SK-N-SH (cell line): ENCODE measurements at regions not wholly inside any gene's neighbourhood (a gene's known extent, or its start where the extent isn't known, plus 50 kb on each side); places are given as distances from the start of the nearest gene placed in this dataset.

ENCODE experiments used
- CTCF ChIA-PET: fragments of 300-600, 350-600 bp; formaldehyde crosslinking; extraction: SDS; loops from one replicate; lab custom pipeline; 2021; lab: Yijun Ruan, JAX
- POLR2A ChIA-PET: fragments of 350-600 bp; sonication (Branson Sonifier 250); formaldehyde crosslinking; extraction: SDS; loops from one replicate; lab custom pipeline; 2020; ENCODE audit warnings: antibody characterized with exemption, inconsistent platforms; lab: Yijun Ruan, JAX
- DNase-seq: peaks from one replicate; pipeline ENCODE4 v3.0.0; 2012
- H2AFZ ChIP-seq: fragments of 200-600 bp; sonication (generic); 2 replicates; pipeline ENCODE4 v1.8.1; 2016; ENCODE audit warnings: antibody characterized with exemption, mild to moderate bottlenecking, low read depth
- H3F3A ChIP-seq: fragments of 200-600 bp; sonication (generic); replicated peaks from 2 replicates; pipeline ENCODE3; 2016; ENCODE audit warnings: antibody characterized with exemption, mild to moderate bottlenecking; ENCODE audit not compliant: insufficient read depth
- H3K27ac ChIP-seq, 2 experiments: fragments of 200-500 bp in 1 of 2; fragments of 200-600 bp in 1 of 2; sonication (Bioruptor generic) in 1 of 2; sonication (generic), shearing (Covaris generic) in 1 of 2; 2 replicates each; pipeline versions ENCODE4 v1.5.1 to v1.6.1; 2014 to 2016; ENCODE audit warnings: low read depth in 2 of 2, inconsistent platforms in 1 of 2, low read length in 1 of 2, mild to moderate bottlenecking in 1 of 2, mixed read lengths in 1 of 2
- H3K27me3 ChIP-seq: fragments of 200-600 bp; sonication (generic), shearing (Covaris generic); 2 replicates; pipeline ENCODE4 v1.6.1; 2016; ENCODE audit warnings: mixed run types; ENCODE audit not compliant: insufficient read depth
- H3K36me3 ChIP-seq, 2 experiments: fragments of 200-500 bp in 1 of 2; fragments of 200-600 bp in 1 of 2; sonication (Bioruptor generic) in 1 of 2; sonication (generic) in 1 of 2; replicated peaks in 1 of 2; 2 replicates each; pipeline versions ENCODE3 to v1.5.1; 2014 to 2016; ENCODE audit warnings: low read length in 1 of 2, mild to moderate bottlenecking in 1 of 2; ENCODE audit not compliant: insufficient read depth in 2 of 2, control insufficient read depth in 1 of 2
- H3K4me1 ChIP-seq, 2 experiments: fragments of 200-500 bp in 1 of 2; fragments of 200-600 bp in 1 of 2; sonication (Bioruptor generic) in 1 of 2; sonication (generic), shearing (Covaris generic) in 1 of 2; 2 replicates each; pipeline versions ENCODE4 v1.5.1 to v1.6.1; 2014 to 2016; ENCODE audit warnings: low read depth in 1 of 2, low read length in 1 of 2, mixed run types in 1 of 2; ENCODE audit not compliant: insufficient read depth in 2 of 2, control insufficient read depth in 1 of 2
- H3K4me2 ChIP-seq: fragments of 200-600 bp; sonication (generic), shearing (Covaris generic); 2 replicates; pipeline ENCODE4 v1.6.1; 2017; ENCODE audit warnings: mixed run types
- H3K4me3 ChIP-seq, 2 experiments: fragments of 200-500 bp in 1 of 2; fragments of 200-600 bp in 1 of 2; sonication (Bioruptor generic) in 1 of 2; sonication (generic), shearing (Covaris generic) in 1 of 2; 2 replicates each; pipeline versions ENCODE4 v1.5.1 to v1.8.1; 2014 to 2016; ENCODE audit warnings: low read depth in 2 of 2, inconsistent platforms in 1 of 2, low read length in 1 of 2, mild to moderate bottlenecking in 1 of 2, mixed read lengths in 1 of 2, moderate library complexity in 1 of 2
- H3K79me2 ChIP-seq: fragments of 200-600 bp; sonication (generic); 2 replicates; pipeline ENCODE4 v1.8.1; 2017; ENCODE audit warnings: mild to moderate bottlenecking; ENCODE audit not compliant: insufficient read depth
- H3K9ac ChIP-seq: fragments of 200-600 bp; sonication (generic); 2 replicates; pipeline ENCODE4 v1.6.1; 2017; ENCODE audit warnings: mixed run types
- H3K9me2 ChIP-seq: fragments of 200-600 bp; sonication (generic); 2 replicates; pipeline ENCODE4 v1.6.1; 2017; ENCODE audit warnings: mixed run types
- H3K9me3 ChIP-seq: fragments of 200-600 bp; sonication (generic); 2 replicates; pipeline ENCODE4 v1.6.1; 2017; ENCODE audit warnings: mixed run types, mild to moderate bottlenecking, moderate library complexity
- H4K20me1 ChIP-seq: fragments of 200-600 bp; sonication (generic); 2 replicates; pipeline ENCODE4 v1.6.1; 2017; ENCODE audit warnings: mild to moderate bottlenecking, mixed run types; ENCODE audit not compliant: insufficient read depth
- CTCF ChIP-seq: fragments of 200-600 bp; sonication (generic); IDR thresholded peaks from 2 replicates; pipeline ENCODE4 v1.6.1; 2017; ENCODE audit warnings: antibody characterized with exemption, mild to moderate bottlenecking, moderate library complexity
- ELF1 ChIP-seq: IDR thresholded peaks from 2 replicates; pipeline ENCODE4 v1.4.0; 2012
- FOSL2 ChIP-seq: IDR thresholded peaks from 2 replicates; pipeline ENCODE4 v1.4.0; 2012; ENCODE audit warnings: low read depth, mild to moderate bottlenecking, moderate library complexity, borderline replicate concordance
- FOXJ3 ChIP-seq: sonication (generic); formaldehyde crosslinking; IDR thresholded peaks from 2 replicates; pipeline ENCODE4 v1.5.1; 2020; ENCODE audit warnings: mild to moderate bottlenecking, missing genetic modification reagents
- GATA2 ChIP-seq: sonication (generic); formaldehyde crosslinking; IDR thresholded peaks from 2 replicates; pipeline ENCODE4 v1.5.0; 2020; ENCODE audit warnings: mild to moderate bottlenecking, missing genetic modification reagents
- MAX ChIP-seq: IDR thresholded peaks from 2 replicates; pipeline ENCODE4 v1.4.0; 2012; ENCODE audit warnings: low read depth
- MXI1 ChIP-seq: IDR thresholded peaks from 2 replicates; pipeline ENCODE4 v1.6.1; 2012; ENCODE audit warnings: mild to moderate bottlenecking, low read depth, low read length, improper control_type of control experiment
- NFIC ChIP-seq: IDR thresholded peaks from 2 replicates; pipeline ENCODE4 v1.4.0; 2012; ENCODE audit warnings: borderline replicate concordance
- NRF1 ChIP-seq: IDR thresholded peaks from 2 replicates; pipeline ENCODE4 v1.6.1; 2012; ENCODE audit warnings: low read depth, mild to moderate bottlenecking, low read length
- PBX3 ChIP-seq: IDR thresholded peaks from 2 replicates; pipeline ENCODE4; 2012
- REST ChIP-seq: IDR thresholded peaks from 2 replicates; pipeline ENCODE4 v1.6.1; 2012; ENCODE audit warnings: mild to moderate bottlenecking, low read depth, low read length, moderate library complexity
- SIN3A ChIP-seq: IDR thresholded peaks from 2 replicates; pipeline ENCODE4 v1.6.1; 2012; ENCODE audit warnings: low read depth, mild to moderate bottlenecking, low read length, moderate library complexity, borderline replicate concordance
- TAF1 ChIP-seq: IDR thresholded peaks from 2 replicates; pipeline ENCODE4 v1.6.1; 2012; ENCODE audit warnings: low read depth, mild to moderate bottlenecking, low read length, moderate library complexity, borderline replicate concordance
- TEAD4 ChIP-seq: IDR thresholded peaks from 2 replicates; pipeline ENCODE4 v1.4.0; 2012; ENCODE audit warnings: mild to moderate bottlenecking, borderline replicate concordance; ENCODE audit not compliant: insufficient read depth
- USF2 ChIP-seq: fragments of 150-350 bp; IDR thresholded peaks from 2 replicates; pipeline ENCODE4 v1.6.1; 2017; ENCODE audit warnings: antibody characterized with exemption, low read length, low read depth, borderline replicate concordance
- WGBS: methylation state at CpG from one replicate; pipeline ENCODE4 v1.1.6; 2017; ENCODE audit warnings: low lambda C conversion rate; 5-methylcytosine and 5-hydroxymethylcytosine counted together

GRCh38 chr18:50456285-50456684 is 81.4 kb downstream of the SKA1 start:
- Histone ChIP-seq H3K9me2 (no peaks in the 10 kb centered on the region), H3K4me1 (peaks cover 0 to 3% of the 10 kb centered on the region in 2 experiments; a peak in 1 of 4 replicates), H3K27ac (no peak overlapping the region), H3K79me2 (no peaks in the 10 kb centered on the region), H3K9ac (no peak overlapping the region), H3K4me2 (no peak overlapping the region), H2AFZ (no peak overlapping the region), H3K27me3 (no peaks in the 10 kb centered on the region), H3K4me3 (no peak overlapping the region), H3F3A (no peaks in the 10 kb centered on the region), H4K20me1 (no peaks in the 10 kb centered on the region), H3K36me3 (no peaks in the 10 kb centered on the region), H3K9me3 (no peaks in the 10 kb centered on the region)
- CTCF ChIA-PET = no interaction called here
- TF ChIP-seq CTCF (no peak), REST (no peak), USF2 (no peak), FOXJ3 (CRISPR knock-in tag) (no peak), GATA2 (CRISPR knock-in tag) (no peak), MXI1 (no peak), ELF1 (no peak), TEAD4 (no peak), PBX3 (no peak), TAF1 (no peak), NRF1 (no peak), SIN3A (no peak), NFIC (no peak), FOSL2 (no peak), MAX (no peak)
- POLR2A ChIA-PET = no interaction called here
- 17% methylated on average over 4 of the region's 4 CpGs for WGBS
- DNase-seq = no peak
